Limb (tissue), 2 donors: ENCODE measurements at regions not wholly inside any gene's neighbourhood (a gene's known extent, or its start where the extent isn't known, plus 50 kb on each side); places are given as distances from the start of the nearest gene placed in this dataset.
"Not testable (repeated sequence)": the region's sequence is repeated elsewhere in the genome, so short reads cannot be mapped to it uniquely, and the experiment has no call there.

Experiments used
- DNase-seq, 2 donors: peaks; one replicate each; pipeline ENCODE4 v3.0.0-alpha.2; 2016; ENCODE audit errors: extremely low spot score in 2 of 2

- no peak for DNase-seq
These were observed 129.0 kb upstream of the MAMLD1 start for GRCh38 chrX:150234126-150234525.

DNA sequence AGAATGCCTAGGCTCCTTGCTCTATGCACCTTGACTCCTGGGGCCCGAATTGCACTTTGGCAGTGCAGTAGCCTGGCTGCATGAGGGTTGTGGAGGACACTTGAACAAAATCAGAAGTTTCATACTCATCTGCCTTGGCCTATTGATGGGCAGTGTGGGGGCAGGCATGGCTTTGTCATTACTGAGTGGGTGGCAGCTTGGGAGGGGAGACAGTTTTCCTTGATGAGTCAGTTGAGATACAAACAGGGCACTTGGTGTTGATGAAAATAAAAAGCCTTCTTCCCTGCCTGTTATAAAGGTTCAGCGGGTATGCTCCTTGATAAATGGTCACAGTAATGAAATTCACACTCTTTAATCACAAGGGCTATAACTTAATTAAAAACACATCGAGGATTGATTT, 126.8 kb upstream of the MAMLD1 start:
- DNase-seq = no peak

DNA sequence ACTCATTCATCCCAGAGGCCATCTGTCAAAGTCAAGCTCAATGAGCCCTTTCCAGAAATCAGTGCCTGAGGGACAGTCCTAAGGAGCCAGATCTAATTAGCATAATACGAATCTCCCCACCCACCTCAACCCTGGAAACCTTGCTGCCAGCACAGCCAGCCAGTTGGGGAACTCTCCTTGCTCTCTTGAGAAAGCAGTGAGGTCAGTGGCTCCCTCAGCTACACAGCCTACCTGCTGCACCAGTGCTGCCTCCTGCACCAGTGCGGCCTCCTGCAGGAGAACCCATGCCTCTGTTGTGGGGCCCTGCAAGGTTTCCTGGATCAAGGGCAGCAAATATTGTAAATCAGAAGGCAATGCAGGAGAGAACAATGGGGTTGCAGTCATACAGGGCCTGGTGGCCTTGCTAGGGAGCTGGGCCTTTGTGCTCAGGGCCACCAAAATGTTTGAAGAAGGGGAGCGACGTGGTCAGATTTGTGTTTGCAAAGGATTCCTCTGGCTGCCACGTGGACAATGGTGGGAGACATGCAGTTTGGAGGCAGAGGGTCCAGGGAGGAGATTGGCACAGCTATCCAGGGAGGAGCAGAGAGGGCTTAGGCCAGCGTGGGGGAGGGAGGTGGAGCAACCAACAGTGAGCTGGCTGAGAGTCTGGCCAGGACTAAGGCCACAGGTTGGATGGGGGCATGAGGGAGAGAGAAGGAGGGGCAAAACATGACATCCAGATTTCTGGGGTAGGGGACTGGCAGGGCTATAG, 124.3 kb upstream of the MAMLD1 start:
- DNase-seq = no peak

- no peak for DNase-seq
These were observed 123.0 kb upstream of the MAMLD1 start for GRCh38 chrX:150239946-150240642.

GRCh38 chrX:150240643-150240970, 122.5 kb upstream of the MAMLD1 start:
- DNase-seq = no peak

GRCh38 chrX:150253959-150254620, 109.0 kb upstream of the MAMLD1 start:
- DNase-seq = no peak

GRCh38 chrX:150254909-150255308, 108.2 kb upstream of the MAMLD1 start:
- no peak for DNase-seq

GRCh38 chrX:150255441-150256296, 107.4 kb upstream of the MAMLD1 start:
- DNase-seq = no peak

- no peak for DNase-seq
These were observed 106.8 kb upstream of the MAMLD1 start for GRCh38 chrX:150256297-150256650.

DNA sequence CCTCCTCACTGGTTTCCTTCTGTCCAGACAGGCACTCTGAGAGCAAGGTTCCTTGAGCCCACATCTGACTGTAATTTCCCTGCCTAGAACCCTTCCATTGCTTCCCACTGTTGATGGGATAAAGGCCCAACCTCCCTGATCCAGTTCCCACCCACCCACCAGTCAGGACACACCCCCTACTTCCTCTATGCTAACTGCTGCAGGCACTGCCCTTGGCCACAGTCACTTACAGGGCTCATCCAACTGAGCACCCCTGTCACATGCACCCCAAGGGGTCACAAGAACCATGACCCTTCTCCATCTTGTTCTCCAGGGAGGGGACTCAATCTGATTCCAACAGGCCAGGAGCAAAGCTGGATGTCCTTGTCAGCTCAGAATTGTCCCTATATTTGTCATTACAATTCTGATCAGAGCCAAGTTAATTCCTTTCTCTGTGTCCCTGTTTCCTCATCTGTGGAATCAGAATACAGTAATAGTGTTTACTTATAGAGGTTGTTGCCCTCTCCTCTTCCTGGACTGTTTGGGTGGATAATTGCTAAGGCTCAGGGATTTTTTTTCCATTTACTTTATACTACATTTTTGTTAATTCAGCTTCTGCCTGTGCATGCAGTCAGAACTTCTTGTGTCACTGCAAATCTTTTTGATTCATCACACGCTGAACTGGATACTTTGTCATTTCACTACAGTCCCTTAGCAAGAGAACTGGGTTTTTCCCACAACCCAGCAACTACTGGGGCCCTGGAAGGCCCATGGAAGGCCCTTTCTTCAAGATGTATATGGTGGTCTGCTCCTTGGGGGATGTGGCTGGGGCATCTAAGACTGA, 105.6 kb upstream of the MAMLD1 start:
- no peak for DNase-seq

DNA sequence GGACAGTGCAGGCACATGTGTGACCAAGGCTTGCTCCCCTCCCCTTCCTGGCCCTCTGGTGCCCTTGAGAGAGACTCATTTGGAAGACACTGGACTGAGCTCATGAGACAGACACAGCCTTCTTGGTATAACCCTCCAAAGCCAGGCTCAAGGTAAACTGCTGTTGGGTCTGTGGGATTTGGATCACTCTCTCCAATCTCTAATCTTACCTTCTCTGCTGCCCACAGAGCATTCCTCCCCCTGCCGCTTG, 105.0 kb upstream of the MAMLD1 start:
- no peak for DNase-seq

DNA sequence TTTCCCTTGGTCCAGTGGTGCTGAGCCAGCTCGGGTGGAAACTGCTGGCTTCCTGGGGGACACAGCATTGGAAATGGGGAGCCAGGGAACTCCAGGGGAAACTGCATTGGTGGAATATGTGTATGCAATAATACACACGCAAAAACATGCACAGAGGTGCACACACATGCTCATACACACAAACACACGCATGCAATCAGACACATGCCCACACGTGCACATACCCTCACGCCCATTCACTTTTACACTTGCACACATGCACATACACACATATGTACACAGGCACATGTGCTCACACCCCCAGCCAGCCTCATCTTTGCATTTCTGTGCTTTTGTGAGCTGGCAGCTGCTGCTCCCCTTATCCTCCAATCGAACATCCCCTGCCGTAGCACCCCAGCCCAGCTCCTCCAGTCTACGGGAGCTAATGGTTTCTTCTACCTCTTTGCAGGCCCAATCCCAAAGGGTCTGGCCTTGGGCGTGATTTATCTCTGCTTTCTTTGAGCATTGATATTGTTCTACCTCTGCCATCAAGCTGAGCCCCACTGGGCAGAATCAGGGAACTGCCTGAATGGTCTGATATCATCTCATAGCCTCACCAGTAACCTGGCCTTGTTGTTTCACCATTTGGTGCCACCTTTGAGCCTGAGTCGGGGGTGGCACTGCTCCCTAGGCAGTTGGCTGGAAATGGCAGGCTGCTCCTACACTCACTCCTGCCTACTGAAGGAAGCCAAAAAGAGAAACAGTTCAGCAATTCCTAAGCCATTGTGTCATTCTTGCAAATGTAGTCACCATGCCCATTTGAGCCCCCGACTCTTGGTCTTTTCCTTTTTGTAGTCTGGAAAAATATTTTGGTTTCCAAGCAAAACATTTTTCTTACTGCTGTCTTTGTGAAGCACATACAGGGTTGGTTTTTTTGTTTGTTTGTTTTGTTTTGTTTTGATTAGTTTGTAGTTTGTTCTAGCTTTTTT, 104.4 kb upstream of the MAMLD1 start:
- DNase-seq = no peak

DNA sequence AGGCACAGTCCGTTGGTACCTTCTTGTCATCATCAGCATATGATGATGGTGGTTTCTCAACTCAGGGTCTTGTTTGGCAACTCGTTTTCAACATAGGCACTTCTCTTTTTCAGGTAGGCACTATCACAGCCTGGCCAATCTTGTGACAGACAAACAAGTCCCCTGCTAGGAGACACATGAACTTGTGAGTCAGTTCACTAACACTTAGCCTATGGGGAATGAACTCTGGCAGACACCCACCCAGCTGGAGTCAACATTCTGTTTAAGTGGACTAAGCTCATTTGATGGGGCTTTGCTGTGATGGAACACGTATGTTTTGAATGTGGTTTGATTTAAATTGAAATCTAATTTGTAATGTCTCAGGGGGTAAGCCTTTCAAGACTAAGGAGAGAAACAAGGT, 100.7 kb upstream of the MAMLD1 start:
- DNase-seq = no peak

- no peak for DNase-seq
These were observed 94.2 kb upstream of the MAMLD1 start for GRCh38 chrX:150268839-150269355.

- DNase-seq = no peak
These were observed 93.4 kb upstream of the MAMLD1 start for GRCh38 chrX:150269605-150270254.

DNA sequence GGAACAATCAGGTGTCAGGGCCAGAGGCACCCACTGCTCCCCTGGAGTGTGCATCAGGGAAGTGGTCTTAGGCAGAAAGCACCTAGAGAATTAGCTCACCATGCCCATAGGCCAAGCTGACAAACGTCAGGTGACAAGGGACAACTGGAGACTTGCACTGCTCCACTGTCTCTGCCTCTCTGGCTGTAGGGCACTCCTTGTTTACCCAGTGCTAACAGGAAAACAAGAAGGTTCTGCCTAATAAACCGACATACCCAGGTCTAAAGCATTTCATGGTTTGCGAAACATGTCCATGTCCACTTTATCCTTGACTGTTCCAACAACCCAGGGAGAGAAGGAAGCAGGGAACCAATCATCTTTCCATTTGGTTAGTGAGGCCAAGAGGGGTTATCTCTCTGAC, 92.5 kb upstream of the MAMLD1 start:
- no peak for DNase-seq

GRCh38 chrX:150273575-150274294, 89.4 kb upstream of the MAMLD1 start:
- DNase-seq = not testable (repeated sequence)

DNA sequence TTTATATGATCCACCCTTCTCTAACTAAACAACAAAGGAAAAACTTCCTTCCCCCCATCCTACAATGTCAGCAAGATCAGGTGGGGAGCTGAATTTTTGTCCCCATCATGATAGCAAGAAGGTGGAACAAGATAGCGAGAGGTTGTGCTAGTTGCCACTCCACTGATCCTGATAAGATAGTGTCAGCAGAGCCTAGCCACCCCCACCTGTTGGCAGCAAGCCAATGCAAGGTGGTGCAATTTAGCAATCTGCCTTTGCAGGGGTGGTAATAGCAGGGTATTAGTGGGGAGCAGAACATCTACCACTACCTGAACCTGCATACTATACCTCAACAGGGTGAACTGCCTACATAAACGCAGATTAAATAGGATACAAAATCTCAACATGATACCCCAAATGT, 80.2 kb upstream of the MAMLD1 start:
- no peak for DNase-seq

DNA sequence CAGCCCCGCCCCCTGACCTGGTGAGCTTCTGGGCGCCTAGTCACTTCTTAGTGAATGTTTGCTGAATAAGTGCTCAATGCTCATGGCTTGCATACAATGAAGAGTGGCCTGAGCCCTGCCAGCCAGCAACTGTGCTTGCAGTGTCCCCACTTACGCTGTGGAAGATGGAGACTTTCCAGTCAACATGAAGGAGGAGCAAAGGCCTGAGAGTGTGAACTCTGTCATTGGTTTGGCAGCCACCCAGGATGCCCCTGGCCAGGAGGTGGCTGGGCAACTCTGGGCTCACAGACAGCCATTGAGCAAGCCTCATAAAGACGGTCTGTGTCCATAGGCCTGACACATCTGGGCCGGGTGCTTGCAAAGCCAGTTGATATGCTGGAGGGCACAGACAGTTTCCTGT, 72.1 kb upstream of the MAMLD1 start:
- DNase-seq = no peak
